Nephron (organoid): ENCODE measurements at regions not wholly inside any gene's neighbourhood (a gene's known extent, or its start where the extent isn't known, plus 50 kb on each side); places are given as distances from the start of the nearest gene placed in this dataset.

ENCODE experiments used
- H3K27ac Mint-ChIP-seq, 3 experiments: 2 replicates each; pipeline ENCODE4 v1.8.0; 2020; ENCODE audit warnings: mixed read lengths in 3 of 3, mild to moderate bottlenecking in 2 of 3, moderate library complexity in 1 of 3
- H3K27me3 Mint-ChIP-seq: 2 replicates; pipeline ENCODE4 v1.8.0; 2021; ENCODE audit warnings: low read depth, mild to moderate bottlenecking, moderate library complexity, mixed read lengths
- H3K36me3 Mint-ChIP-seq: 2 replicates; pipeline ENCODE4 v1.8.0; 2020; ENCODE audit warnings: low read depth, mixed read lengths
- H3K4me1 Mint-ChIP-seq: 2 replicates; pipeline ENCODE4 v1.8.0; 2020; ENCODE audit warnings: mixed read lengths
- H3K4me3 Mint-ChIP-seq, 3 experiments: 2 replicates each; pipeline ENCODE4 v1.8.0; 2020; ENCODE audit warnings: mild to moderate bottlenecking in 3 of 3, mixed read lengths in 3 of 3, moderate library complexity in 2 of 3
- H3K9me3 Mint-ChIP-seq: 2 replicates; pipeline ENCODE4 v1.8.0; 2020; ENCODE audit warnings: mixed read lengths
- CTCF ChIP-seq, 3 experiments: fragments of 200-600 bp; sonication (generic); IDR thresholded peaks; one replicate each; pipeline ENCODE4 v1.5.0; 2021; ENCODE audit warnings: antibody characterized with exemption in 3 of 3; ENCODE audit not compliant: unreplicated experiment in 3 of 3

DNA sequence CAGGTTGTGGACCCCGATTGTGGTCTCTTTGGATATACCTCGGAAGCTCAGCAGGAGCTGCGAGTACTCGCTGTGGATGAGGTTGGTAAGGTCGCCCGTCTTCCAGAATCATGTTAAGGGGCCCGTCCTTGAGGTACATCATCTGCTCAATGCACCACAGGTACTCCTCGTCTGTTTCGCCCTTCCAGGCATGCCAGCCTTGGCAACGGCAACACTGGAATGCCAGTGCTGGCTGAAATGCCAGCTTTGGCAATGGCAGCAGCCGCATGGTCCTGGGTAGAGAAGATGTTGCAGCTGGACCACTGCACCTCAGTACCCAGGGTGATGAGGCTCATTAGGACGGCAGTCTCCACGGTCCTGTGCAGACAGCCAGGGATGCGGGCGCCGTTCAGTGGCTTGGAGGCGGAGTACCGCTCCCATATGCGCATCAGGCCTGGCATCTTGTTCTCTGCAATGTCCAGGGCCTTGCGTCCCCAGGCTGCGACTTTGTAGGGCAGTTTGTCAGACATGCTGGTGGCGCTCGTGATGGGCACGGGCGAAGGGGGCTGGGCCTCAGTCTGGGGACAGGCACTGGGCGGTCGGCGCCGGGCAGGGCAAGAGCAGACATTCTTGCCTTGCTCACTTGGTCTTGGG is 122.2 kb upstream of the NXPH2 start:
- Mint-ChIP-seq H3K27ac (no peak overlapping the region), H3K27me3 (no peaks in the 10 kb centered on the region), H3K4me1 (no peaks in the 10 kb centered on the region), H3K9me3 (no peaks in the 10 kb centered on the region), H3K4me3 (no peak overlapping the region), H3K36me3 (no peaks in the 10 kb centered on the region)
- no peak for TF ChIP-seq CTCF (IDR thresholded peaks at IDR 0.05; ENCODE audit: unreplicated experiment in 3 of 3)

DNA sequence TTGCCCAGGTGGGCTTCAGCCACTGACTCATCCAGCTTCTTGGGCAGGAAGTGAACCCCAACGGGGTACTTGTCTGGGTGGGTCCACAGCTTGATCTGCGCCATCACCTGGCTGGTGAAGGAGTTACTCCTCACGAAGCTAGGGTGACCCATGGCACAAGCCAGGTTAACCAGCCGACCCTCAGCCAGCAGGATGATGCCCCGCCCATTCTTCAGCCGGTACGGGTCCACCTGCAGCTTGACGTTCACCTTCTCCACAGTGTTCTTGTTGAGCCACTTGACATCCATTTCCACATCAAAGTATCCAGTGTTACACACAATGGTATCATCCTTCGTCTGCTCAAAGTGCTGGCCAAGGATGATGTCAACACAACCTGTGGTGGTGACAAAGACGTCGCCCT is 121.3 kb upstream of the NXPH2 start:
- H3K9me3 Mint-ChIP-seq, result no peaks in the 10 kb centered on the region
- H3K36me3 Mint-ChIP-seq, result no peaks in the 10 kb centered on the region
- H3K4me1 Mint-ChIP-seq, result no peaks in the 10 kb centered on the region
- no peak overlapping the region for H3K4me3 Mint-ChIP-seq
- H3K27ac Mint-ChIP-seq, result no peak overlapping the region
- H3K27me3 Mint-ChIP-seq, result no peaks in the 10 kb centered on the region
- TF ChIP-seq CTCF (IDR thresholded peaks at IDR 0.05; ENCODE audit: unreplicated experiment in 3 of 3), result no peak

DNA sequence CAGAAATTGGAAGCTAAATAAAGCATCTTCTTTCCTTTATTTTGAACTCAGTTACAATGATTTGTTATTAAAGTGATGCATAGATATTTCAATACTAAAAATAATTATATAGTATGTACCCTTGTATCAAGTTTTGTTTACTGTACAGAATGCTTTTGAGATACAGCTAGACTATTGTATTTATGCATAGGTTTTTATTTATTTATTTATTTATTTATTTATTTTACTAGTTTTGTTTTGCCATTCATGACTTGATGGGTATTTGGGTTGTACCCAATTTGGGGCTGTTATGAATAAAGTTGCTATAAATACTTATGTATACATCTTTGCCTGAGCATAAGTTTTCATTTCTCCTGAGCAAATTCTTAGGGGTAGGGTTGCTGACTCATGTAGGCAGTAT is 118.7 kb upstream of the NXPH2 start:
- Mint-ChIP-seq H3K27ac (no peak overlapping the region), H3K36me3 (no peaks in the 10 kb centered on the region)
- TF ChIP-seq CTCF (IDR thresholded peaks at IDR 0.05; ENCODE audit: unreplicated experiment in 3 of 3), result no peak

DNA sequence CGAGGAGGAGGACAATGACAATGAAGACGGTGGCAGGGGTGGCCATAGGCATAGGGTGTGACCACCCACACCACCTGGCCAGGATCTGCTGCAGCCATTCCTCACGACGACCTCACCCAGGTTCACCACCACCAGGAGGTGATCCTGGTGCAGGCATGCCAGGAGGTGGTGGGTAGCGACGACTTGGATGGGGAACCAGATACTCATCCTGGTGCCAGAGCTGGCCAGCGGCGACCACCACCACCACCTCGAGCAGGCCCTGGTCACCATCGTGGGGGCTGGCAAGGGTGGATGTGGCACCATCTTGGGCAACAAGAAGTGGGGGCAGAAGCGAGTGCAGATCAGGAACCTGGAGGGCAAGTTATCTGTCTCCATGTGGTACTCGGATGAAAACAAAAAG is 117.1 kb upstream of the NXPH2 start:
- H3K9me3 Mint-ChIP-seq, result no peaks in the 10 kb centered on the region
- no peaks in the 10 kb centered on the region for H3K4me1 Mint-ChIP-seq
- no peaks in the 10 kb centered on the region for H3K36me3 Mint-ChIP-seq
- H3K4me3 Mint-ChIP-seq, result no peak overlapping the region
- no peak overlapping the region for H3K27ac Mint-ChIP-seq
- H3K27me3 Mint-ChIP-seq, result no peaks in the 10 kb centered on the region
- no peak for TF ChIP-seq CTCF (IDR thresholded peaks at IDR 0.05; ENCODE audit: unreplicated experiment in 3 of 3)

More for the DNA sequence above, 118.7 kb upstream of the NXPH2 start:
- Mint-ChIP-seq H3K27me3 (no peaks in the 10 kb centered on the region), H3K4me3 (no peak overlapping the region), H3K9me3 (no peaks in the 10 kb centered on the region), H3K4me1 (no peaks in the 10 kb centered on the region)

DNA sequence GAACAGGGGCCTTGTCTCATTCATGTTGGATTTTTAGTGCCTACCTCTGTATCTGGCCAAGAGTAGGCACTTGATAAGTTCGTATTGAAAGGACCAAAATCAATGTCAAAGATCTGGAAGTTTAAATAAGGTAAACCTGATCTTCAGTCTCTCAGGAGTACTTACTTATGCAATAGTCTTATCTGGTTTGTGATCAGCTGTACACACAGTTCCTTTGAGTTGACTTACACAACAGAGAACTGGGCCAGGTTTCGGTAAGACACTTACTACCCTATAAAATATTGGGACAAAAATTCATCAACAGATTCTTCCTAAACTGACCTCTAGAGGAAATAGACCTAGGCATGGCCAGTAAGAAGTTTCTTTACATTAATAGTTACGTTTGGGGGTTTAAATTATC is 113.6 kb upstream of the NXPH2 start:
- Mint-ChIP-seq H3K4me3 (no peak overlapping the region), H3K27ac (no peak overlapping the region), H3K9me3 (peaks cover 3% of the 10 kb centered on the region), H3K36me3 (no peaks in the 10 kb centered on the region), H3K4me1 (no peaks in the 10 kb centered on the region), H3K27me3 (no peaks in the 10 kb centered on the region)
- TF ChIP-seq CTCF (IDR thresholded peaks at IDR 0.05; ENCODE audit: unreplicated experiment in 3 of 3), result no peak

DNA sequence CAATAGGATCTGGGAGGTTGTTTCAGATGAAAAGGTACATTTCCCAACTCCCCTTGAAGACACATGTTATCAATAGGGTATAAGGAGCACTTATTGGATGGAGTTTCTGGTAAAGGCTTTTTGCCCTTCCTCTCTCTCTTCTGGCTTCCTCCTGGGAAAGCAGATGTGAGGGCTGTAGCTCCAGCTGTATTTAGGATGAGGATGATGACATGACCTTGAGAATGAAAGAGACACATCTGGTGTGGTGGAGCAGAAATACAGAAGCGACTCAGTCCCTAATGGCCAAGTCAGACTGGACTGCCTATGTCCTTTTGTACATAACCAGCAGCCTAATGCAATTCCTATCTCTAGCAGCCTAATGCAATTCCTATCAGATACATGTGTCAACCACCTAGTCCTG is 100.9 kb upstream of the NXPH2 start:
- no peak overlapping the region for H3K4me3 Mint-ChIP-seq
- TF ChIP-seq CTCF (IDR thresholded peaks at IDR 0.05; ENCODE audit: unreplicated experiment in 3 of 3), result no peak
- no peaks in the 10 kb centered on the region for H3K27me3 Mint-ChIP-seq
- H3K36me3 Mint-ChIP-seq, result no peaks in the 10 kb centered on the region
- H3K27ac Mint-ChIP-seq, result no peak overlapping the region
- peaks cover 8% of the 10 kb centered on the region for H3K9me3 Mint-ChIP-seq
- no peaks in the 10 kb centered on the region for H3K4me1 Mint-ChIP-seq
